ENCODE measurements at regions not wholly inside any gene's neighbourhood (a gene's known extent, or its start where the extent isn't known, plus 50 kb on each side); places are given as distances from the start of the nearest gene placed in this dataset.

GRCh38 chr6:21871831-21872230 is 278.3 kb downstream of the SOX4 start:
- H3K4me3 ChIP-seq (replicated peaks; ENCODE audit: insufficient read depth, low read length), result no peak overlapping the region
- no peak for DNase-seq (ENCODE audit: low read depth in 1 of 2, low spot score in 1 of 2)
- TF ChIP-seq GABPA (IDR thresholded peaks at IDR 0.05; ENCODE audit: low read depth), result no peak
- TF ChIP-seq CTCF (IDR thresholded peaks at IDR 0.05; ENCODE audit: insufficient read depth, low read length), result no peak
- TF ChIP-seq, protein P1, sequence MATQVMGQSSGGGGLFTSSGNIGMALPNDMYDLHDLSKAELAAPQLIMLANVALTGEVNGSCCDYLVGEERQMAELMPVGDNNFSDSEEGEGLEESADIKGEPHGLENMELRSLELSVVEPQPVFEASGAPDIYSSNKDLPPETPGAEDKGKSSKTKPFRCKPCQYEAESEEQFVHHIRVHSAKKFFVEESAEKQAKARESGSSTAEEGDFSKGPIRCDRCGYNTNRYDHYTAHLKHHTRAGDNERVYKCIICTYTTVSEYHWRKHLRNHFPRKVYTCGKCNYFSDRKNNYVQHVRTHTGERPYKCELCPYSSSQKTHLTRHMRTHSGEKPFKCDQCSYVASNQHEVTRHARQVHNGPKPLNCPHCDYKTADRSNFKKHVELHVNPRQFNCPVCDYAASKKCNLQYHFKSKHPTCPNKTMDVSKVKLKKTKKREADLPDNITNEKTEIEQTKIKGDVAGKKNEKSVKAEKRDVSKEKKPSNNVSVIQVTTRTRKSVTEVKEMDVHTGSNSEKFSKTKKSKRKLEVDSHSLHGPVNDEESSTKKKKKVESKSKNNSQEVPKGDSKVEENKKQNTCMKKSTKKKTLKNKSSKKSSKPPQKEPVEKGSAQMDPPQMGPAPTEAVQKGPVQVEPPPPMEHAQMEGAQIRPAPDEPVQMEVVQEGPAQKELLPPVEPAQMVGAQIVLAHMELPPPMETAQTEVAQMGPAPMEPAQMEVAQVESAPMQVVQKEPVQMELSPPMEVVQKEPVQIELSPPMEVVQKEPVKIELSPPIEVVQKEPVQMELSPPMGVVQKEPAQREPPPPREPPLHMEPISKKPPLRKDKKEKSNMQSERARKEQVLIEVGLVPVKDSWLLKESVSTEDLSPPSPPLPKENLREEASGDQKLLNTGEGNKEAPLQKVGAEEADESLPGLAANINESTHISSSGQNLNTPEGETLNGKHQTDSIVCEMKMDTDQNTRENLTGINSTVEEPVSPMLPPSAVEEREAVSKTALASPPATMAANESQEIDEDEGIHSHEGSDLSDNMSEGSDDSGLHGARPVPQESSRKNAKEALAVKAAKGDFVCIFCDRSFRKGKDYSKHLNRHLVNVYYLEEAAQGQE (IDR thresholded peaks at IDR 0.05; ENCODE audit: insufficient replicate concordance, low read depth), result no peak
- TF ChIP-seq POLR2AphosphoS5 (IDR thresholded peaks at IDR 0.05; ENCODE audit: low read depth), result no peak
- TF ChIP-seq SPI1 (IDR thresholded peaks at IDR 0.05; ENCODE audit: borderline replicate concordance, low read depth), result no peak
- H3K27ac ChIP-seq (replicated peaks), result no peak overlapping the region
- H3K27me3 ChIP-seq (ENCODE audit: insufficient read depth, poor library complexity, severe bottlenecking), result no peaks in the 10 kb centered on the region

DNA sequence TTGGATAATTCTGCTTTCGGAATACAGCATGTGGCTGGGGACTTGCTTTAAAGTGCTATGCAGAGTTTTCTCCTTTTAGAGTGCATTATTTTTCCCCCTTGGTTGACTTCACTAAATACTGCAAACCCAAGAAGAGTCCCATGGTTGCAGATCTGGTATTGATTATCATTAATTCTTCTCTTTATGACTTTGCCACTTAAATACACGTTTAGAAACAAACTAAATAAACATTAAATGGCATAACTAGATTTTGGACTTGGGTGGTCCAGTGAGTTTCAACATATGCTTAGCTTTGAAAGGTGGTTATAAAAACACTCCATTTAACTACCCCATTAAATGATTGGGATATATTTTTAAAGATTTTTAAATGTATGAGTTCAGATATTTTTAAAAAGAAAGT is 279.2 kb downstream of the SOX4 start:
- TF ChIP-seq SPI1 (IDR thresholded peaks at IDR 0.05; ENCODE audit: borderline replicate concordance, low read depth) (no peak), GABPA (IDR thresholded peaks at IDR 0.05; ENCODE audit: low read depth) (no peak), CTCF (IDR thresholded peaks at IDR 0.05; ENCODE audit: insufficient read depth, low read length) (no peak), POLR2AphosphoS5 (IDR thresholded peaks at IDR 0.05; ENCODE audit: low read depth) (no peak)
- TF ChIP-seq, protein P1 (IDR thresholded peaks at IDR 0.05; ENCODE audit: insufficient replicate concordance, low read depth), result no peak
- DNase-seq (ENCODE audit: low read depth in 1 of 2, low spot score in 1 of 2), result no peak

DNA sequence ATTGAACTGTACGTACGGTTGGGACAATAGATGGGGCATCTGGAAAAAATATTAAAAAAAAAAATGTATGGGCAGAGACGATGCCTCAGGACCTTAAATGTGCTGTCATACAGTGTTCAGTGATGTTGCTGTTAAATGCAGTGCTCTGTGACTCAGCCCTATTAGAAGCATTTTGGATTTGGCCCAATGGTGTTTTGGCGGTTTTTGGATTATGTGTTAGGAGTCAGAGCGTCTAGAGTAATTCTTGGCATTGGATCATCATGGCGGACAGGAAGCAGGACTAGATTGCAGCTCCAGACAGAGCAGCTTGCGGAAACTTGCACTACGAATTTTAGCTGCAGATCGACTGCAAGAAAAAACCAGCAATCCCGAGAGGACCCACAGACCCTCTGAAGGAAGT is 280.0 kb downstream of the SOX4 start:
- TF ChIP-seq SPI1 (IDR thresholded peaks at IDR 0.05; ENCODE audit: borderline replicate concordance, low read depth) (no peak), CTCF (IDR thresholded peaks at IDR 0.05; ENCODE audit: insufficient read depth, low read length) (no peak), GABPA (IDR thresholded peaks at IDR 0.05; ENCODE audit: low read depth) (no peak), POLR2AphosphoS5 (IDR thresholded peaks at IDR 0.05; ENCODE audit: low read depth) (no peak)
- TF ChIP-seq, protein P1 (IDR thresholded peaks at IDR 0.05; ENCODE audit: insufficient replicate concordance, low read depth), result no peak
- Histone ChIP-seq H3K27ac (replicated peaks) (no peak overlapping the region), H3K27me3 (ENCODE audit: insufficient read depth, poor library complexity, severe bottlenecking) (no peaks in the 10 kb centered on the region), H3K4me3 (replicated peaks; ENCODE audit: insufficient read depth, low read length) (no peak overlapping the region)
- DNase-seq (ENCODE audit: low read depth in 1 of 2, low spot score in 1 of 2), result no peak

More for the DNA sequence above, 279.2 kb downstream of the SOX4 start:
- no peak overlapping the region for H3K27ac ChIP-seq (replicated peaks)
- no peaks in the 10 kb centered on the region for H3K27me3 ChIP-seq (ENCODE audit: insufficient read depth, poor library complexity, severe bottlenecking)
- H3K4me3 ChIP-seq (replicated peaks; ENCODE audit: insufficient read depth, low read length), result no peak overlapping the region
